Urothelium cell line (cell line): ENCODE measurements at regions not wholly inside any gene's neighbourhood (a gene's known extent, or its start where the extent isn't known, plus 50 kb on each side); places are given as distances from the start of the nearest gene placed in this dataset.
"Not testable (repeated sequence)": the region's sequence is repeated elsewhere in the genome, so short reads cannot be mapped to it uniquely, and the experiment has no call there.

Source experiments
- DNase-seq: peaks from one replicate; pipeline ENCODE4 v3.0.0; 2011; ENCODE audit warnings: low spot score, mixed read lengths
- FAIRE-seq: peaks from 2 replicates; lab custom pipeline; 2011; peaks lifted over from hg19 to GRCh38; lab: Jason Lieb, UNC

DNA sequence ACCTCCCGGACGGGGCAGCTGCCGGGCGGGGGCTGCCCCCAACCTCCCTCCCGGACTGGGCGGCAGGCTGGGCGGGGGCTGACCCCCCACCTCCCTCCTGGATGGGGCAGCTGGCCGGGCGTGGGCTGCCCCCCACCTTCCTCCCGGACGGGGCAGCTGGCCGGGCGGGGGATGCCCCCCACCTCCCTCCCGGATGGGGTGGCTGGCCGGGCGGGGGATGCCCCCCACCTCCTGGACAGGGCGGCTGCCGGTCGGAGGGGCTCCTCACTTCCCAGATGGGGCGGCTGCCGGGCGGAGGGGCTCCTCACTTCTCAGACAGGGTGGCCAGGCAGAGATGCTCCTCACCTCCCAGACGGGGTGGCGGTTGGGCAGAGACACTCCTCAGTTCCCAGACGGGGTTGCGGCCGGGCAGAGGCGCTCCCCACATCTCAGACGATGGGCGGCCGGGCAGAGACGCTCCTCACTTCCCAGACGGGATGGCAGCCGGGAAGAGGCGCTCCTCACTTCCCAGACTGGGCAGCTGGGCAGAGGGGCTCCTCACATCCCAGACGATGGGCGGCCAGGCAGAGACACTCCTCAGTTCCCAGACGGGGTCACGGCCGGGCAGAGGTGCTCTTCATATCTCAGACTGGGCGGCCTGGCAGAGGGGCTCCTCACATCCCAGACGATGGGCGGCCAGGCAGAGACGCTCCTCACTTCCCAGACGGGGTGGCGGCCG is 691.1 kb downstream of the BRINP1 start:
- DNase-seq, FAIRE-seq: not testable (repeated sequence)

DNA sequence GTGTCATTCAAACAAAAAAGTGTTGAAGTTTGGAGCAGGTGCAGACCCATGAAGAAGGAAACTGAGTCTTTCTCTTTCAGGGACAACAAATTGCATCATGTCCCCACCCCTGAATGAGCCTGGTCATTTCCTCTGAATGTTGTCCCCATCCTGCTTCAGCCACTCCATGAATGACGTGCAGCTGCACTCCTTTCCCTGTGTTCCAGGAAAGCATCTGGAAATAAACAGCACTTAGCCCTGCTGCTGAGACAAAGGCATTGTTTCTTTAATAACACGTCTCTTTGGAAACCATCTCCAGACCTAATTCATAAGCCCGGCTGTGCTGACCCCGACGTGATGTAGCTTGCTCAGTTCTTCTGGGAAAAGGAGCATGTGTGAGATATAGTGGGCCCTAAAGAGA is 682.3 kb downstream of the BRINP1 start:
- DNase-seq: no peak
- no peak for FAIRE-seq

GRCh38 chr9:118689280-118689679 is 680.0 kb downstream of the BRINP1 start:
- FAIRE-seq (no peak), DNase-seq (no peak)

DNA sequence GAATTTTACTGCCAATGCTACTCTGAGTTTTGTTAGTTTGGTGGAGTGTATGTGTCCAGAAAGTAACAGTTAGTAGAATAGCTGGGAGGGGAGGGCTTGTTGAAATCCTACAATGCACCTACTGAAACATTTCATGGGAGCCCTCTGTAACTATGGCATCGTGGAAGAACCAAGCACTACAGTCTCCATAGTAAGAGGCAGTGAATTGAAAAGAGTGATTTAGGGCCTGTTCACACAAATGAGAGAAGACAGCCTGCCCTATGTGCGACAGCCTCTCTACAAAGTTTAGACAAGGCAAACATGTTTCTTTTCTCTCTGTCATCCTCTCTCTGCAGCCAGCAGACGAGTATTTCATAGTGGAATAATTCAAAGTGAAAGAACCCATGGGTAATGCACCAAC is 676.6 kb downstream of the BRINP1 start:
- DNase-seq (no peak), FAIRE-seq (no peak)

DNA sequence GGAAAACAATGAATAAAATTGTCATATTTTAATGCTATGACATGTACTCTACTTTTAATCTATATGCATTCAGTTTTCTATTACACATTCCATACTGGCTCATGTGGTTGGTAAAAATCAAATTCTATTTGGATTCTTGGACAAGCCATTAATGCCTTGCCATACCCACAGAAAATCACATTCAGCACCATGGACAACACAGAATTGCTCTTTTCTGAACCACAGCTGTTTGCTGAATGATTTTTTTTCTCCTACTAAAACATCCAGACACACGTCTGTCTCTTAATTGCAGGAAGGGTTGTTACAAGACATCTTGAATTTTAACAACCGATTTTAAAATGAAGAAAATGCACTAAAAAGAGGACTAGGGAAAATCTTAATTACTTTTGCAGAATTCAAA is 675.6 kb downstream of the BRINP1 start:
- DNase-seq (no peak), FAIRE-seq (no peak)

DNA sequence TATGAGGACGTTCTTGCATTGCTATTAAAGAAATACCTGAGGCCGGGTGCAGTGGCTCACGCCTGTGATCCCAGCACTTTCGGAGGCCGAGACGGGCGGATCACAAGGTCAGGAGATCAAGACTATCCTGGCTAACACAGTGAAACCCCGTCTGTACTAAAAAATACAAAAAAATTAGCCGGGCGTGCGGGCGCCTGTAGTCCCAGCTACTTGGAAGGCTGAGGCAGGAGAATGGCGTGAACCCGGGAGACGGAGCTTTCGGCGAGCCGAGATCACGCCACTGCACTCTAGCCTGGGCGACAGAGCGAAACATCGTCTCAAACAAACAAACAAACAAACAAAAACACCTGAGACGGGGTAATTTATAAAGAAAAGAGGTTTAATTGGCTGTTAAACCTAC is 674.0 kb downstream of the BRINP1 start:
- not testable (repeated sequence) for FAIRE-seq

GRCh38 chr9:118701985-118702384 is 667.2 kb downstream of the BRINP1 start:
- FAIRE-seq: no peak
- DNase-seq: no peak

More for the DNA sequence above, 674.0 kb downstream of the BRINP1 start:
- DNase-seq: not testable (repeated sequence)

GRCh38 chr9:118711843-118712242 is 657.4 kb downstream of the BRINP1 start:
- no peak for FAIRE-seq

GRCh38 chr9:118721276-118721675 is 648.0 kb downstream of the BRINP1 start:
- no peak for FAIRE-seq

More at GRCh38 chr9:118711843-118712242, 657.4 kb downstream of the BRINP1 start:
- DNase-seq: no peak

GRCh38 chr9:118721923-118722322 is 647.3 kb downstream of the BRINP1 start:
- FAIRE-seq (no peak), DNase-seq (no peak)

More at GRCh38 chr9:118721276-118721675, 648.0 kb downstream of the BRINP1 start:
- no peak for DNase-seq

- DNase-seq: no peak
- no peak for FAIRE-seq
These were observed 639.3 kb downstream of the BRINP1 start for GRCh38 chr9:118729981-118730380.

DNA sequence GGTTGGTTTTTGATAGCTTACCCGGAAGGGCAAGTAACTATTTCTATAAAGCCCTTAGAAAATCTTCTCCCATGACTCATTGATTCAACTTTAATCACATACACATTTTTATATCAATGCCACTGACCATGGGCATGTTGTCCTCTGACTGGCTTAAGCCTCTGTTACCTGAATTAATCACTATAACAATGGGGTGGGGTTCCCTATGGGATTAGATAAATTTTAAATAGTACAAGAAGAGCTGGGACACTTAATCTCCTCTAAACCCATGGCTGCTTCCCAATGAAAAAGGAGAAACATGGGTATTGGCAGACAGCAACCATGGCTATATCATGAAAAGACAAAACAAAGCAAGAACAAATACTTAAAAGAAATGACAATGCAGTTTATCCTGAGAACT is 636.2 kb downstream of the BRINP1 start:
- FAIRE-seq (no peak), DNase-seq (no peak)

GRCh38 chr9:118734696-118735095 is 634.5 kb downstream of the BRINP1 start:
- DNase-seq (no peak), FAIRE-seq (no peak)

- FAIRE-seq (no peak), DNase-seq (no peak)
These were observed 632.8 kb downstream of the BRINP1 start for GRCh38 chr9:118736406-118736805.

DNA sequence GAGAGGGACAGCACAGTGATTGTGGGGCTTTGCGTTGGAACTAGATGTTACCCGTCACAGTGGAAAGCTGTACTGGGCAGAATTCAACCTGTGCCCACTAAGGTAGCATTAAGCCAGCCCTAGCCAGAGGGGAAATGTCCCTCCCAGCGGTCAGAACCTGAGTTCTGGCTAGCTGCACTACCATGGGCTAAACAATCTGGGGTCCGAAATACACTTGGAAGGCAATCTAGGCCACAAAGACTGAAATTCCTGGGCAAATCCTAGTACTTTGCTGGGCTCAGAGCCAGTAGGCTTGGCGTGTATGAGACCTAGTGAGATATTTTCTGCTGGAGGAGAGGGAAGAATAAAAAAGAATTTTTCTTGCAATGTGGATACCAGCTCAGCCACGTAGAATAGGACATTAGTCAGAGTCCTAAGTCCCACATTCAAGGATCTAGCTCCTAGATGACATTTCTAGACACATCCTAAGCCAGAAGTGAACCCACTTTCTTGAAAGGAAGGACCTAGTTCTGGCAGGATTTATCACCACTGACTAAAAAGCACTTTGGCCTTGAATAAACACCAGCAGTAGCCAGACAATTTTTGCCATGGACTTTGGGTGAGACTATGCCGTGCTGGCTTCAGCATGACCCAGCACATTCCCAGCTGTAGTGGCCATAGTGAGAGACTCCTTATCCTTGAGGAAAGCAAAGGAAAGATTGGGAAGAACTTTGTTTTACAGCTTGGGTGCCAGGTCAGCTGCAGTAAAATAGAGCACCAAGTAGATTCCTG is 618.0 kb downstream of the BRINP1 start:
- DNase-seq: no peak
- no peak for FAIRE-seq

GRCh38 chr9:118751848-118752223 is 617.4 kb downstream of the BRINP1 start:
- FAIRE-seq: no peak

GRCh38 chr9:118761016-118761790 is 608.0 kb downstream of the BRINP1 start:
- DNase-seq (no peak), FAIRE-seq (no peak)

More at GRCh38 chr9:118751848-118752223, 617.4 kb downstream of the BRINP1 start:
- no peak for DNase-seq

DNA sequence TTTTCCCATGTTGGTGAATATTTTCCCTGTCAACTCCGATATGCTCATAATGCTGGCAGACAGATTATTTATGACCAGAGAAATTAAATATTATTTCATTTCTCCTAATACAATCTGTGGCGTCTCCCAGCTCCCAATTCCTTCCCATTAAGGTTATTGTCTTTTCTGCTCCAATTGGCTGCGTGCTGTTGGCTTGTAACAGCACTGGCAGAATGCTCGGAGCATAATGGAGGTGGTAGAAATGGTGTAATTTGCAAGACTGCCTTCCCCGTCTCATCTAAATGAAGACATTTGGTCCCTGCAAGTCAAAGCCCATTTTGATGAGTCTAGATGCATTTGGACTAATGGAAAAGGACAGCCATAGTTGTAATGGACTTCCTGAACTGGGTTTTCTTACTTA is 601.7 kb downstream of the BRINP1 start:
- no peak for DNase-seq
- no peak for FAIRE-seq

GRCh38 chr9:118782790-118783463 is 586.3 kb downstream of the BRINP1 start:
- no peak for DNase-seq
- FAIRE-seq: no peak

DNA sequence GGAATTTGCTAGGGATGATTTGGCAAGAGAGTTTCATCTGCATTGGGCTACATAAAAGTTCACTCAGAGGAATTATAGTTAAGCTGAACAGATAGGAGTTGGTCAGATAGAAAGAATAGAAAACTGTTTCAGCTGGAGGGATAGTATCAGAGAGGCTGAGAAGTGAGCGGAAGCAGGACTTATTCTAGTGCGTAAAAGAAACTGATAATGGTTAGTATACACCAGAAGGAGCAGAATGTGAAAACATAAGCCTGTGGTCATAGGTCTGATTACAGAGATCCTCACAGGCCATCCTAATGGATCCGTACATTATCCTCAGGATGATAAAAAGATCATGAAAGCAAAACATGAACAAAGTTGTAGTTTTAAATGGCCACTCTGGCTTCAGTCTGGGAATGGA is 585.2 kb downstream of the BRINP1 start:
- FAIRE-seq (no peak), DNase-seq (no peak)

DNA sequence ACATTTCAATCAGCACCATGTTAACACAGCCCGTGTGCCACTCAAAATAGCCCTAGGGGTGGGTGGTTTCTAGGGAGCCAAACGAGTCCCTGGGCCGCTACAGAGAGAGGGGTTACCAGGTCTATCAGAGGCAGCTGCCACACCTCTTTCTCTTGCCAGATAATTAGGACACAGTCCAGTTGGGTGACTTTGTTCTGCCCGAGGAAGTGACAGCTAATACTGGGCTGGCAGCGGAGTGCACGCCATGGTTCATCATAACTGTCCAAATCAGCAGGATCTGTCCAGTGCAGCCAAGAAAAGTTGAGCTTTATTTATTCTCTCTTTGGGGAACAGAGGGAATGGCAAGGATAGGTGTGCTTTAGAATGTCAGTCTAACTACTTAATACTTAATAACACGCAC is 583.8 kb downstream of the BRINP1 start:
- FAIRE-seq: no peak
- DNase-seq: no peak
